GM23338 (cell line): ENCODE measurements at regions not wholly inside any gene's neighbourhood (a gene's known extent, or its start where the extent isn't known, plus 50 kb on each side); places are given as distances from the start of the nearest gene placed in this dataset.

Experiments used
- ATAC-seq: fragments of 200-7000 bp; cut with Tn5 transposase; 3 replicates; pipeline ENCODE4 v1.9.1; 2020
- DNase-seq: peaks from one replicate; pipeline ENCODE4 v3.0.0-alpha.2; 2015; ENCODE audit warnings: low spot score
- H2AFZ ChIP-seq: fragments of 200-600 bp; sonication (generic); 2 replicates; pipeline ENCODE4 v1.8.0; 2016; ENCODE audit warnings: antibody characterized with exemption, mild to moderate bottlenecking, moderate library complexity
- H3F3A ChIP-seq: fragments of 200-600 bp; sonication (generic); replicated peaks from 2 replicates; pipeline ENCODE4 v1.8.0; 2017; ENCODE audit warnings: antibody characterized with exemption, mixed run types, low read depth
- H3K27ac ChIP-seq: fragments of 200-600 bp; sonication (generic); 2 replicates; pipeline ENCODE4 v1.6.1; 2016; ENCODE audit warnings: low read depth
- H3K27me3 ChIP-seq: fragments of 200-600 bp; sonication (generic); 2 replicates; pipeline ENCODE4 v1.8.0; 2016; ENCODE audit warnings: mild to moderate bottlenecking, mixed run types, moderate library complexity; ENCODE audit not compliant: insufficient read depth
- H3K36me3 ChIP-seq: fragments of 200-600 bp; sonication (generic); 2 replicates; pipeline ENCODE4 v1.8.0; 2016; ENCODE audit warnings: mild to moderate bottlenecking; ENCODE audit not compliant: insufficient read depth
- H3K4me1 ChIP-seq: fragments of 200-600 bp; sonication (generic); 2 replicates; pipeline ENCODE4 v1.8.0; 2016; ENCODE audit warnings: mild to moderate bottlenecking, moderate library complexity; ENCODE audit not compliant: insufficient read depth
- H3K4me2 ChIP-seq: fragments of 200-600 bp; sonication (generic); 2 replicates; pipeline ENCODE4 v1.7.1; 2017; ENCODE audit warnings: mixed run types
- H3K4me3 ChIP-seq: fragments of 200-600 bp; sonication (generic); 2 replicates; pipeline ENCODE4 v1.6.1; 2016; ENCODE audit warnings: mixed run types
- H3K79me2 ChIP-seq: fragments of 200-600 bp; sonication (generic); replicated peaks from 2 replicates; pipeline ENCODE4 v1.8.0; 2017; ENCODE audit warnings: mild to moderate bottlenecking; ENCODE audit not compliant: insufficient read depth
- H3K9me2 ChIP-seq: fragments of 200-600 bp; sonication (generic); 2 replicates; pipeline ENCODE4 v1.8.0; 2017; ENCODE audit not compliant: insufficient read depth
- H4K20me1 ChIP-seq: fragments of 200-600 bp; sonication (generic); replicated peaks from 2 replicates; pipeline ENCODE4 v1.8.0; 2017; ENCODE audit warnings: mild to moderate bottlenecking; ENCODE audit not compliant: insufficient read depth
- H3K27ac Mint-ChIP-seq: 2 replicates; pipeline ENCODE4 v1.8.0; 2020; ENCODE audit warnings: inconsistent platforms, mild to moderate bottlenecking, moderate library complexity, mixed read lengths
- H3K27me3 Mint-ChIP-seq: 3 replicates; pipeline ENCODE4 v1.8.0; 2022; ENCODE audit warnings: low read depth, mild to moderate bottlenecking, moderate library complexity, mixed read lengths, inconsistent platforms; ENCODE audit not compliant: insufficient read depth, poor library complexity
- H3K36me3 Mint-ChIP-seq: 3 replicates; pipeline ENCODE4 v1.8.0; 2021; ENCODE audit warnings: low read depth, mild to moderate bottlenecking, inconsistent platforms, moderate library complexity, mixed read lengths
- H3K4me1 Mint-ChIP-seq: 3 replicates; pipeline ENCODE4 v1.8.0; 2020; ENCODE audit warnings: mild to moderate bottlenecking, inconsistent platforms, mixed read lengths
- H3K4me3 Mint-ChIP-seq: 3 replicates; pipeline ENCODE4 v1.8.0; 2021; ENCODE audit warnings: moderate library complexity, mild to moderate bottlenecking, inconsistent platforms, mixed read lengths
- H3K9me3 Mint-ChIP-seq: 3 replicates; pipeline ENCODE4 v1.8.0; 2020; ENCODE audit warnings: moderate library complexity, mild to moderate bottlenecking, inconsistent platforms, mixed read lengths
- CREB1 ChIP-seq: fragments of 250-450 bp; sonication (Bioruptor Pico); IDR thresholded peaks from 2 replicates; pipeline ENCODE4 v1.5.0; 2020; ENCODE audit warnings: low read depth, mild to moderate bottlenecking, moderate library complexity
- CTCF ChIP-seq, 2 experiments: fragments of 200-600 bp in 1 of 2; sonication (generic) in 1 of 2; conservative IDR thresholded peaks; 2 replicates each; pipeline versions ENCODE4 v1.5.1 to v1.6.1; 2016 to 2017; ENCODE audit warnings: antibody characterized with exemption in 2 of 2, low read depth in 2 of 2, mild to moderate bottlenecking in 2 of 2, moderate library complexity in 1 of 2
- ETS1 ChIP-seq: IDR thresholded peaks from 2 replicates; pipeline ENCODE4 v1.6.1; 2016; ENCODE audit warnings: antibody characterized with exemption
- EZH2phosphoT487 ChIP-seq: fragments of 200-600 bp; sonication (generic); IDR thresholded peaks from one replicate; pipeline ENCODE4 v1.8.1; 2018; ENCODE audit warnings: antibody characterized with exemption; ENCODE audit not compliant: unreplicated experiment
- JUNB ChIP-seq: IDR thresholded peaks from one replicate; pipeline ENCODE4 v1.6.1; 2016; ENCODE audit warnings: antibody characterized with exemption; ENCODE audit not compliant: unreplicated experiment
- POLR2AphosphoS5 ChIP-seq: IDR thresholded peaks from 2 replicates; pipeline ENCODE4 v1.6.1; 2016; ENCODE audit warnings: antibody characterized with exemption, low read depth
- STAT1 ChIP-seq: IDR thresholded peaks from one replicate; pipeline ENCODE4 v1.6.1; 2016; ENCODE audit warnings: antibody characterized with exemption; ENCODE audit not compliant: unreplicated experiment
- ZNF114 ChIP-seq: fragments of 250-450 bp; sonication (Bioruptor Pico); IDR thresholded peaks from 2 replicates; pipeline ENCODE4 v1.5.0; 2020; ENCODE audit warnings: mild to moderate bottlenecking, moderate library complexity
- ZNF462 ChIP-seq: fragments of 250-450 bp; sonication (Bioruptor Pico); IDR thresholded peaks from 2 replicates; pipeline ENCODE4 v1.5.0; 2020; ENCODE audit warnings: mild to moderate bottlenecking, moderate library complexity
- TF ChIP-seq, protein P1 (sequence below): IDR thresholded peaks from one replicate; pipeline ENCODE4 v1.6.1; 2018; ENCODE audit warnings: antibody characterized with exemption; ENCODE audit not compliant: unreplicated experiment

DNA sequence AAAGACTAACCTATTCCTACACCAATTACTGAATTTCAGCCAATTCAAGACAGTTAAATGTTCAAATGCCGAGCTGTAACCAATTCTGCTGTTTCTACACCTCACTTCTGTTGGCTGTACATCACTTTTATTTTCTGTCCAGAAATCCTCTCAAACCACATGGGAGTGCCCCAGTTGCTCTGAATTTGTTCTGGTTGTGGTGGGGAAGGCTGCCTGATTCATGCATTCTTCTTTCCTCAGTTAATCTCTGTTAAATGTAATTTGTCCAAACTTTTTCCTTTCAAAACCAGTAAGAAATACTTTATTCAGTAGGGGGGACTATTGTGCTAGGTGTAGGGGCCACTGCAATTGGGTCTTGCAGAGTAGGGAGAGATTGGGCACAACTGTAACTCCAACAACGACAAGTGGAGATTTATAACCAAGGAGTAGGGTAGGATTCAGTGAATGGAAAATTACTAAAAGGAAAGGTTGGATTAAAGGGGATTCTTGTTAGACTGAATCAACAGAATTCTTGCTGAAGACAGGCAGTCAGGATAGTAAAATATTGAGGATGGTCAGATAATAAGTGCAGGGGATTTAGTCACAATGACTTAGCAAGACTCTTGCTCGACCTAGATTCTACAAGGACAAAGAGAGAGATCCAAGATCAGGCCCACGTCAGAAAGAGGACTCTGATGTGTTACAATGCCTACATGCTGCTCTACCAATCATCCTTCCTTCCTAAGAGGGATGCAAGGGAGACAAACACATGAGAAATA is 593.5 kb upstream of the FAT3 start (continued):
- no peak for TF ChIP-seq CTCF (conservative IDR thresholded peaks at IDR 0.05; ENCODE audit: low read depth in 2 of 2)

DNA sequence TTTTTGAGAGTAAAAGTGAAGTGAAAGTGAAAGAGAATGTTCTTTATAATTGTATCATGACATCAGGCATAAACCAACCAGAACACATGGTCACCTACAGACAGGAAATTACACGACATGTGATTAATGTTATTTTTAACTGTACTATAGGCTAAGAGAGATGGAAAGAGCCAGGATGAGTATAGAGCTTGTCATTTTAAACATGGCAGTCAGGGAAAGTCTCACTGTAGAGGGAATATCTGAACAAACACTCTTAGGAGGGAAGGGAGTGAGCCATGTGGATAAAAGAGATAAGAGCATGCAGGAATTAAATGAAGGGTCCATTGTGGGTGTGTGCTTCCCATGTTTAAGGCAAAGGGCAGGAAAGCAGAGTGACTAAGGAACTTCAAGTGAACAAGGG is 599.1 kb upstream of the FAT3 start:
- DNase-seq: no peak
- no peaks in the 10 kb centered on the region for H3K9me2 ChIP-seq
- H3K4me3 ChIP-seq: no peak overlapping the region
- Mint-ChIP-seq H3K27me3 (no peaks in the 10 kb centered on the region), H3K4me3 (no peak overlapping the region), H3K9me3 (no peaks in the 10 kb centered on the region), H3K27ac (peak overlapping the region; percentile 18; the same call in 1 of the 2 replicates), H3K4me1 (no peaks in the 10 kb centered on the region), H3K36me3 (no peaks in the 10 kb centered on the region)
- no peaks in the 10 kb centered on the region for H3F3A ChIP-seq
- H3K36me3 ChIP-seq: no peaks in the 10 kb centered on the region
- no peak overlapping the region for H3K4me2 ChIP-seq
- no peaks in the 10 kb centered on the region for H3K27me3 ChIP-seq
- no peak overlapping the region for H2AFZ ChIP-seq
- H4K20me1 ChIP-seq: no peaks in the 10 kb centered on the region
- ATAC-seq: no peak
- no peaks in the 10 kb centered on the region for H3K4me1 ChIP-seq
- H3K79me2 ChIP-seq: no peaks in the 10 kb centered on the region
- H3K27ac ChIP-seq: no peak overlapping the region
- TF ChIP-seq EZH2phosphoT487 (no peak), ZNF462 (CRISPR knock-in tag) (no peak), ZNF114 (CRISPR knock-in tag) (no peak), JUNB (no peak), POLR2AphosphoS5 (no peak), ETS1 (no peak), STAT1 (no peak), CREB1 (CRISPR knock-in tag) (no peak)
- TF ChIP-seq, protein P1, sequence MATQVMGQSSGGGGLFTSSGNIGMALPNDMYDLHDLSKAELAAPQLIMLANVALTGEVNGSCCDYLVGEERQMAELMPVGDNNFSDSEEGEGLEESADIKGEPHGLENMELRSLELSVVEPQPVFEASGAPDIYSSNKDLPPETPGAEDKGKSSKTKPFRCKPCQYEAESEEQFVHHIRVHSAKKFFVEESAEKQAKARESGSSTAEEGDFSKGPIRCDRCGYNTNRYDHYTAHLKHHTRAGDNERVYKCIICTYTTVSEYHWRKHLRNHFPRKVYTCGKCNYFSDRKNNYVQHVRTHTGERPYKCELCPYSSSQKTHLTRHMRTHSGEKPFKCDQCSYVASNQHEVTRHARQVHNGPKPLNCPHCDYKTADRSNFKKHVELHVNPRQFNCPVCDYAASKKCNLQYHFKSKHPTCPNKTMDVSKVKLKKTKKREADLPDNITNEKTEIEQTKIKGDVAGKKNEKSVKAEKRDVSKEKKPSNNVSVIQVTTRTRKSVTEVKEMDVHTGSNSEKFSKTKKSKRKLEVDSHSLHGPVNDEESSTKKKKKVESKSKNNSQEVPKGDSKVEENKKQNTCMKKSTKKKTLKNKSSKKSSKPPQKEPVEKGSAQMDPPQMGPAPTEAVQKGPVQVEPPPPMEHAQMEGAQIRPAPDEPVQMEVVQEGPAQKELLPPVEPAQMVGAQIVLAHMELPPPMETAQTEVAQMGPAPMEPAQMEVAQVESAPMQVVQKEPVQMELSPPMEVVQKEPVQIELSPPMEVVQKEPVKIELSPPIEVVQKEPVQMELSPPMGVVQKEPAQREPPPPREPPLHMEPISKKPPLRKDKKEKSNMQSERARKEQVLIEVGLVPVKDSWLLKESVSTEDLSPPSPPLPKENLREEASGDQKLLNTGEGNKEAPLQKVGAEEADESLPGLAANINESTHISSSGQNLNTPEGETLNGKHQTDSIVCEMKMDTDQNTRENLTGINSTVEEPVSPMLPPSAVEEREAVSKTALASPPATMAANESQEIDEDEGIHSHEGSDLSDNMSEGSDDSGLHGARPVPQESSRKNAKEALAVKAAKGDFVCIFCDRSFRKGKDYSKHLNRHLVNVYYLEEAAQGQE: no peak
